Gastroesophageal sphincter (tissue), 2 donors: ENCODE measurements at regions not wholly inside any gene's neighbourhood (a gene's known extent, or its start where the extent isn't known, plus 50 kb on each side); places are given as distances from the start of the nearest gene placed in this dataset.

Experiments used
- EP300 ChIP-seq: sonication (generic); formaldehyde crosslinking; IDR thresholded peaks from one replicate; pipeline ENCODE4 v1.6.1; 2017; ENCODE audit warnings: antibody characterized with exemption, mild to moderate bottlenecking
- POLR2A ChIP-seq, 2 donors: fragments of 450-650 bp; IDR thresholded peaks; one replicate each; pipeline ENCODE4 v1.6.1; 2017; ENCODE audit warnings: antibody characterized with exemption in 2 of 2, mild to moderate bottlenecking in 2 of 2, moderate library complexity in 1 of 2

DNA sequence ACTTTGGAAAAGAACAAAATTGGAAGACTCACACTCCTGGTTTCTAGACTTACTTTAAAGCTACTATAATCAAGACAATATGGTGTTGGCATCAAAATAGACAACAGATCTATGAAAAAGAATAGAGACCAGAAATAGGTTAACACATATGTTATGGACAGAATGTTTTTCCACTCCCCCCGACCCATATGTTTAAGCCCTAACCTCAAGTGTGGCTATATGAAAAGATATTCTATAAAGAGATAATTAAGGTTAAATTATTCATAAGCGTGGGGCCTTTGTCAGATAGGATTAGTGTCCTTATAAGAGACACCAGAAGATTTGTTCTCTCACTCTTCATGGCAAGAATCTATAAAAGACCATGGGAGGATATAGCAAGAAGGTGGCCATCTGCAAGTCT lies 440.0 kb downstream of the AASDHPPT start:
- TF ChIP-seq EP300 (no peak), POLR2A (IDR thresholded peaks at IDR 0.05) (no peak)
